Bone marrow (tissue), 2 donors: ENCODE measurements at regions not wholly inside any gene's neighbourhood (a gene's known extent, or its start where the extent isn't known, plus 50 kb on each side); places are given as distances from the start of the nearest gene placed in this dataset.
"Not testable (repeated sequence)": the region's sequence is repeated elsewhere in the genome, so short reads cannot be mapped to it uniquely, and the experiment has no call there.

ENCODE experiments used
- DNase-seq, 2 donors: peaks; one replicate each; lab custom pipeline; 2025; lab: John Stamatoyannopoulos, UW

DNA sequence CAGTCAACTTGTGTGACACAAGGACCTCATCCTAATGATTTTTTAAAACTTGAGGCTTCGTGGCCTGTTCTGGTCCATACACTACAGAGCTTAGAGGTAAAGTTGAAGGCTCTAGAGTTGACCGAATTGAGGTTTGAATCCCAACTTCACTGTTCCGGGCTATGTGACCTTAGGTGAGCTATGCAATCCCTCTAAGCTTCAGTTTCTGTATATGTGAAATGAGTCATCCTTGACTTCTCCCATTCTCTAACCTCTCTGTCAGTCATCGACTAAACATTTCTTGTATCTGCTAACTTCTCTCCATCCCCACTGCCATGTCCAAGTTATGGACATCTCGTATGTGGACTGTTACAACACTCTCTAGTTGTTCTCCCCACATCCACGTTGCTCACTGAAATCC, 178.2 kb upstream of the TMEM45B start:
- DNase-seq, result no peak

DNA sequence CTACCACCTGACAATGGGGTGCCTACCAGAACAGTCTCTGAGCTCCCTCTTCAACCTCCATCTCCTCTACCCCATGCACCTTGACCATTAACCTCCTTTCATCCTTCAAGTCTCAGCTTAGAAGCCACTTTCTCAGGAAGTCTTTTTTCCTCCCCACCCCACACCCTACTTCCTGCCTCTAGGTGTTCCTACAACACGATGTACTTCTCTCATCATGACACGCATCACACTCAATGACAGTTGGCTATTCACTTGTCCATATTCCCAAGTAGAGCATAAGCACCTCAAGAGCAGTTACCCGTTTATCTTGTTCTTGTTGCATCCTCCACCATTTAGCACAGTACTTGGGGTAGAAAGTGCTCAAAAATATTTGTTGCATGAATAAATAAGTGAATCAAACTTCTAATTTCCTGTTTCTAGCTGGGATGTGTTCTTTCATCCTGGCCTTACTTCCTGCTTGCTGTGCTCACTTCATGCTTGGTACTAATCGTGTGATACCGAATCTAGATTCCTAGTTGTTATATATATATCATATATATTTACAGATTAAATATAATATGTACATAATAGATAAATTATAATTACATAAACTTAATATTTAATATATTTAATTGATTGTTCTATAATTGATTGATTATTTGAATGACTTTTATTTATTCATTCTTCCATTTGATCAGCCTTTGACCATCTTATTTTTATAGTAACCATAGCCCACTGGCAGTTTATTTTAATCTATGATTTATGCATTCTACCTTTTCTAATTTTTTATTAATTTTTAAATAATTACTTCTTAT, 177.5 kb upstream of the TMEM45B start:
- no peak for DNase-seq

DNA sequence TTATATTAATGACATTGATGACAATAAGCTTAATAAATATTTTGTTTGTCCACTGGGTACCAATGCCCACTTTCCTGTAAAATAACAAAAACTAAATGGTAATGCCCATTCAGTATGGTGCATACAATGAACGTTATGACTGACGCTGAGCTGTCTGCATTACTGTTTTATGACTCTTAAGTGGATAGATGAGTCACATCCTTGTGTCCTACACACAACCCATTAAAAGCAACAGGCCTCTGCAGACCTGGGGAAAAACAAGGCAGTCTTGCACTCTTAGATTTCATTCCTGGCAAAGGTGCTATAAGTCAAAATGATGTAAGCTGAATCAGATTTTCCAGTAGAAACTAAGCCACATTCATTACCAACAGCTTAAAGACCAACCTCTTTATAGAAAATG, 176.3 kb upstream of the TMEM45B start:
- DNase-seq, result no peak

DNA sequence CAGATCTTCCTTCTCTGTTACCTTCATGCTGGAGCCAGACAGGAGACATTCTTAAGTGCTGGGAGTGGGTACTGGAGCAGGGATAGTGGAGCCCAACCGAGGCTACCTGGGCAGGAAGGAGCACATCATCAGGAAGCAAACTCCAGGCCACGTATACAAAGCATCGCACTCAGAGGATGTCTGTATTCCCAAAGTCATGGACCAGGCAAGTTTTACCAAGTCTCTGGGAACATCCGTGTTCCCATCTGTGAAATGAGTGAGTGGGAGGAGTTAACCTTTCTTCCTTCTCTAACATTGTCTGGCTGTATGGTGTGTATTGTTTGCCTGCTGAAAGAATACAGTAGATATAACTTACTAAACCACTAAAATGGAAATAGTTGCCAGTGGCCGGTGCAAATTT, 175.0 kb upstream of the TMEM45B start:
- DNase-seq, result no peak

DNA sequence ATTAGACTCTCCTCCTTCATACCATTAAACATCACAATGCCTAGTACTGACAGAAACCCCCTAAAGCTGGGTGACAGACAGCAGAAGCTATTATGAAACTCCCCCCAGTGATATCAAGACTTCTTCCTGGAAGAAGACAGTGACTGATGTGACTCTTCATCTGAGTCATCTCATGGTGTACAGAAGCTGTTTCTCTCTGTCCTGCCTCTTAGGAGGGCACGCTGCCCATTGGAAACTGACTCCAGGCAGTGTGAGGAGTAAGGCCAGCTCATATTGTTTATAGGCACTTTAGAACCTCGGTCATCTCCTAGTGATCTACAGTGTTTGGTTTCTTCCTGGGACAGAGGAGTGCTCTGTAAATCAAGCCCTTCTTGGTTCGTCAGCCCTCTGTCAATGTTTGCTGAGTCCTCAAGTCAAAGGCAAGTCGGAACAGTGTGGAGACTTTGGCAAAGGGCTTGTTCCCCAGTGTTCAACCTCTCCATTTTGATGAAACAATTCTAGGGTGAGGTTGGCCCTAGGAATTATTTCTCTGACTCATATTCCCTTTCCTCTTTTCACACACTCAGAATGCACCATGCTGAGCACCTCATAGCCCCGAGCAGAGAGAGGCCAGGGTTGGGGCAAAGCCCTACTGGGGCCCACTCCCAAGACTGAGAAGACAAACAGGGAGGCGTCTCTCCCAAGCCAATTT, 172.5 kb upstream of the TMEM45B start:
- no peak for DNase-seq

DNA sequence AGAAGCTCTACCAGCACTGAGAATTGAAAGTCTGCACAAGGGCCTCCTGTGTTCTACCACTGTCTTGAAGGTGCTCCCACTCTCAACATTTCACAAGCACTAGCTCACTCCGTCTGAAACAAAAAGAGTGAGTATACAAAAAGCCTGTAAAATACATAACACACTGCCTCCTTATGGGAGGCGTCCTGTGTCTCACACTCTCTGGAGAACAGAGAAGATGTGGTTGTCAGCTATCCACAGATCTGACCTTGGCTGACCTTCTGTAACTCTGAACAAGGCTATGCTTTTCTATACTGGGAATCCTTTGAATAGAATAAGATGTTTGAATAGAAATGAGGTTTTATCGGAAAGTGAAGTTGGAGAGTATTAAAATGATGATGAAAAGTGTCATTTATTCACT, 171.3 kb upstream of the TMEM45B start:
- no peak for DNase-seq

DNA sequence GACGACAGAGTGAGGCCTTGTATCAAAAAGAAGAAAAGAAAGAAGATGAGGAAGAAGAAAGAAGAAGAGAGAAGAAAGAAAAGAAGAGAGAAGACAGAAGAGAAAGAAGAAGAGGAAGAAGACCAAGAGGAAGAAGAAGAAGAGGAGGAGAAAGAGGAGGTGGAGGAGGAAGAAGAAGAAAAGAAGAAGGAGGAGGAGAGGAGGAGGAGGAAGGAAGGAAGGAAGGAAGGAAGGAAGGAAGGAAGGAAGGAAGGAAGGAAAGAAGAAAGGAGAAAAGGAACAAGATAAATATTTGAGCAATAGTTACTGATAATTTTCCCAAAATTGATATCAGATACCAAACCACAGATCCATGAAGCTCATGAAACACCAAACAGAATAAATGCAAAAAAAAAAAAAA, 169.7 kb upstream of the TMEM45B start:
- no peak for DNase-seq

DNA sequence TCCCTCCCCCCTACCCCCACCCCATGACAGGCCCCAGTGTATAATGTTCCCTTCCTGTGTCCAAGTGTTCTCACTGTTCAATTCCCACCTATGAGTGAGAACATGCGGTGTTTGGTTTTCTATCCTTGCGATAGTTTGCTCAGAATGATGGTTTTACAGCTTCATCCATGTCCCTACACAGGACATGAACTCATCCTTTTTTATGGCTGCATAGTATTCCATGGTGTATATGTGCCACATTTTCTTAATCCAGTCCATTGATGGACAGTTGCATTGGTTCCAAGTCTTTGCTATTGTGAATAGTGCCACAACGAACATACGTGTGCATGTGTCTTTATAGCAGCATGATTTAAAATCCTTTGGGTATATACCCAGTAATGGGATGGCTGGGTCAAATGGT, 165.6 kb upstream of the TMEM45B start:
- DNase-seq, result not testable (repeated sequence)

DNA sequence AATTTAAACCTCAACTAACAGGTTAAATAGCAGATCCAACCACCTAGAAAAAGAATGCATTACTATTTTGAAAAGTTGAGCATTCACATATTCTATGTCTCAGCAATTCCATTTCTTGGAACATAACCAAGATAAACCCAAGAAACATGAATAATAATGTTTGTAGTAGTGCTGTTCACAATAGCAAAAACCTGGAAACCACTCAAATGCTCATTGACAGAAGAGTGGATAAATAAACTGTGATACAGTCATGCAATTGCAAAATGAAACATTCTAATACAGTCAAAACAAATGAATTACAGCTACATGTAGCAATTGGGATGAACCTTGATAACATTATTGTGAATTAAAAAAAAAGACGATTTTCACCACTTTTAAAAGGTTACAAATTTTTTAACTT, 162.8 kb upstream of the TMEM45B start:
- DNase-seq, result no peak

DNA sequence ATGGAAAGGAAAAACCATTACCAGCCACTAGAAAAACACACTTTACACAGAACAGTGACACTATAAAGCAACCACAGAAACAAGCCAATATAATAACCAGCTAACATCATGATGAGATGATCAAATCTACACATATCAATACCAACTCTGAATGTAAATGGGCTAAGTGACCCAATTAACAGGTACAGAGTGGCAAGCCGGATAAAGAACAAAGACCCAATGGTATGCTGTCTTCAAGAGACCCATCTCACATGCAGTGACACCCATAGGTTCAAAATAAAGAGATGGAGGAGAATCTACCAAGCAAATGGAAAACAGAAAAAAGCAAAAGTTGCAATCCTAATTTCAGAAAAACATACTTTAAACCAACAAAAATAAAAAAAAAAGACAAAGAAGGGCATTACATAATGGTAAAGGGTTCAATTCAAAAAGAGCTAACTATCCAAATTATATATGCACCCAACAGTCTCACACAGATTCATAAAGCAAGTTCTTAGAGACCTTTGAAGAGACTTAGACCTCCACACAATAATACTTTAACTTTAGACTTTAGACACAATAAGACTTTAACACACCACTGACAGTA, 160.3 kb upstream of the TMEM45B start:
- no peak for DNase-seq

DNA sequence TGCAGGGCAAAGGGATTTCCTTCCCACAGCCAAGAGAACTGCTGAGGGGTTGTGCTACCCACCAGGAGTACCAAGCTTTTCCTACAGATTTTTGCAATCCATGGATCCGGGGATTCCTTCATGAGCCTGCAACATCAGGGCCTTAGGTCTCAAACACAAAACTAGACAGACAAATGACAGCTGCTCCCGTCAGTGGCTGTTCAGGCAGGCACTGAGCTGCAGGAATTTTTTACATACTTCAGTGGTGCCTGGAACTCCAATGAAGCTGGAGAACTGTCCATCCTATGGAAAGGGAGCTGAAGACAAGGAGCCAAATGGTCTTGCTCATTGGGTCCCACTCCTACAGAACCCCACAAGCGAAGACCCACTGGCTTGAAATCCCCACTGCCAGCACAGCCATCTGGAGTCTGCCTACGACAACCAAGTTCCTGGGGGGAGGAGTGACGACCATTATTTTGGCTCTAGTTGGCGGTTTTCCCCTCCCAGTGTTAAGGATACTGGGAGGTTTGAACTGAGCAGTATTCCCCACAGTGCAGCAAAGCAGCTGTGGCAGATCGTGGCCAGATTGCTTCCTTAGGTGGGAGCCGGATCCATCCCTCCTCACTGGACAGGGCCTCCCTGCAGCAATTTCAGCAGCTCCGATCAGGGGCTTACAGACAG, 157.7 kb upstream of the TMEM45B start:
- no peak for DNase-seq

DNA sequence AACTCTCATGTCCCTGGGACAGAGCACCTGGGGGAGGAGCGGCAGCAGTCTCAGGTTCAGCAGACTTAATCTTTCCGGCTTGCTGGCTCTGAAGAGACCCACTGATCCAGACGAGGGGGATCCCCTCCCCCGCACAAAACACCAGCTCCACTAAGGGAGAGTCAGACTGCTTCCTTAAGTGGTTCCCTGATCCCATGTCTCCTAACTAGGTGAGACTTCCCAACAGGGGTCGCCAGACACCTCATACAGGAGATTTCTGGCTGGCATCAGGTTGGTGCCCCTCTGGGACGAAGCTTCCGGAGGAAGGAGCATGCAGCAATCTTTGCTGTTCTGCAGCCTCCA, 157.2 kb upstream of the TMEM45B start:
- no peak for DNase-seq

DNA sequence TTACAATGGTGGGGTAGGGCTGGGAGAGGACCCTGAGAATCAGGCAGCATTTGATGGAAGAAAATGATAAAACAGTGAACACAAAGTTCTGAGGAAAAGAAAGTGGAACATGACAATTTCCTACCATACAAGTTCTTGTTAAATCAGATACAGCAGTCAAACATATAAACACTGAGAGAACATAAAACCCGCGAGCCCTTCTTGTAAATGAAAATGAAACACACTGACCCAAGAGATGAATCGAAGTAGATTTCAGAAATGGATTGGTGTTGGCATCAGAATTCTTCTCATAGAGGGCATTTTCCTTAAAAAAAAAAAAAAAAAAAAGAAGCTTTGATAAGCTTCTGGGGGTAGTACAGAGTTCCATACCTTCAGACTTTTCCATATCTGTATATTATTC, 134.7 kb upstream of the TMEM45B start:
- DNase-seq, result no peak

DNA sequence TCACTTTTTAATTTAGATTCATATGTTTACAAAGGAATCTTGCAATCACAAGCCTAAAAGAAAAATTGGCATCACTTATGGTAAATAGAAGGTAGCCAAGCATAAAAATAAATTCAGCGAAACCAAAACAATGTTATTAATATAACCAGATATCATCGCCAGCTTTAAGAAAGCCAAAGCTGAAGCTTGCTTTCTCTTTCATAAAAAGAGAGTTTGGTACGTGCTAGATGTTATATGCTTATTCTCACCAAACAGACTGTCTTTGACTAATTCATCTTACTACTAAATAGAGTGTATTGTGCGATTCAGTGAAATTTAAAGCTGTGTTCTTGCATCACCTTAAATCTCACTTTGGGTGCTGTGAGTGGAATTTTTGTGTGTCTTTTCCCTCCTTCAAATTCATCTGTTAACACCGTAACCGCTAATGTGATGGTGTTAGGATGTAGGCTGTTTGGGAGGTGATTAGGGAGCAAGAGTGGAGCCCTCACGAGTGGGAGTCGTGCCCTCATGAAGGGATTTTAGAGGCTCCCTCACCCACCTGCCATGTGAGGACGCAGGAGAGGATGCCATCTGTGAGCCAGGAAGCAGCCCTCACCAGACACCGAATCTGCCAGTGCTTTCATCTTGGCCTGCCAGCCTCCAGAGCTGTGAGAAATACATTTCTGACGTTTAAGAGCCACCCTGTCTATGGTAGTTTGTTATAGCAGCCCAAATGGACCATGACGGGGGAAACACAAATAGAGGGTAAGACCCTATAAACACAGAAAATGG, 134.1 kb upstream of the TMEM45B start:
- no peak for DNase-seq

DNA sequence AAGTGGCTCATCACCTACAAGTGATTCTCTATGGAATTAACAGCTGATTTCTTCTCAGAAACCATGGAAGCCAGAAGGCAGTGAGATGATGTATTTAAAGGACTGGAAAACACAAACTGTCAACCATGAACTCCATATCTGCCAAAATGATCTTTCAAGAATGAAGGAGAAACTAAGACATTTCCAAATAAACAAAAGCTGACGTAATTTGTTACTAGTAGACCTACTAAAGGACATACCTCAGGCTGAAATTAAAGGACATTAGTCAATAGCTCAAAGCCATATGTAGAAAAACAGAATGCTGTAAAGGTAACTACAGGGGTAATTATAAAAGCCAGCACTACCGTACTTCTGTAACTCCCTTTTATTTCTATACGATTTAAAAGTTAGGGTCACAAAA, 129.4 kb upstream of the TMEM45B start:
- no peak for DNase-seq

DNA sequence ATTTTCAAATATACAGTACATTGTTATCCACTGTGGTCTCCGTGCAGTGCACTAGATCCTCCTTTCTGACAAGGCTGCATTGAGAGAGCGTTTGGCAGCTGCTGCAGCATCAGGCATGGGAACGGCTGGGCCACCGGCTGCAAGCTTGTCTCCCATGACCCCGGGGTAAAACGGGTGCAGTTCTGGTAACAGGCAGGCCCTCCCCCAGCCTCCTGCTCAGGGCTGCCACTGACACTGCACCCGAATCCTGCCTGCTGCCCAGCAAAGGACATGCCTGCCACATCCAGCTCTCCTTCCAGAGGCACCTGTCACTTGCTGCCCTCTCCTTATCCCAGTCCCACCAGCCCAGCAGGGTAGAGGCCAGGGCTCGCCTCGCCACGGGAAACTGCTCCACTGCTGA, 124.5 kb upstream of the TMEM45B start:
- no peak for DNase-seq

DNA sequence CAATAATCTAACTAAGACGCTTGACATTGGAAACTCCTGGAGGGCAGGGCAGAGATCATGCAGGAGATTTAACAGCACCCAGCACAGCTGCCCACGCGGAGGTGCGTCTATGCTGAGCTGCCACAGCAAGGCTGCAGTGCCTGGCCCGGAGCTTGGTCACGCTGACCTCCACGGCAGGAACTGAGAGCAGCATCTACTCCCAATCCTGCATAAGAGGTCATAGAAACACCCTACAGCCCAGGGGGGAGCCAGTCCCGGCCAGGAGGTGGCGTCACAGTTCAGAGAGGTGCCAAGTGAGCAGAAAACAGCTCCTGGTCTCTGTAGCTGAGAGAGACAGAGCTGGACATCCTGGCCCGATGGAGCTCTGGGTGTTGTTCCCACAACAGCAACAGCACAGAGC, 121.1 kb upstream of the TMEM45B start:
- no peak for DNase-seq

DNA sequence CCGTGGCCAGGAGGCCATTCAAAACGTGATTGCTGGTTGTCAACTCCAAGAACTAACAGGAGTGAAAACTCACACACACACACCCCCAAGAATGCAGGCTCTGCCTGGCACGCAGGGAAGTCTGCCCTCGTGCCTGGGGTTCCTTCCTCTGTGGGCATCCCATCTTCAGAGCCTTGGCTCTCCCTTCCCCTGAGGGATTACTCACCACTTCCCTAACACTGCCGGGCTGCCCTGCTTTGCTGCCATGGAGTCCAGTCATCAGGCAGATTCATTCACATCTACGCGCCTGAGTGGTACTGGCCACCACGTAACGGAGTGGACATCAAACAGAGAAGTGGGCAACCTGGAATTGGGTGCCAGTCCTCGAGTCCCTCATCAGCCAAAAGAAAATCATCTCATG, 120.7 kb upstream of the TMEM45B start:
- no peak for DNase-seq

DNA sequence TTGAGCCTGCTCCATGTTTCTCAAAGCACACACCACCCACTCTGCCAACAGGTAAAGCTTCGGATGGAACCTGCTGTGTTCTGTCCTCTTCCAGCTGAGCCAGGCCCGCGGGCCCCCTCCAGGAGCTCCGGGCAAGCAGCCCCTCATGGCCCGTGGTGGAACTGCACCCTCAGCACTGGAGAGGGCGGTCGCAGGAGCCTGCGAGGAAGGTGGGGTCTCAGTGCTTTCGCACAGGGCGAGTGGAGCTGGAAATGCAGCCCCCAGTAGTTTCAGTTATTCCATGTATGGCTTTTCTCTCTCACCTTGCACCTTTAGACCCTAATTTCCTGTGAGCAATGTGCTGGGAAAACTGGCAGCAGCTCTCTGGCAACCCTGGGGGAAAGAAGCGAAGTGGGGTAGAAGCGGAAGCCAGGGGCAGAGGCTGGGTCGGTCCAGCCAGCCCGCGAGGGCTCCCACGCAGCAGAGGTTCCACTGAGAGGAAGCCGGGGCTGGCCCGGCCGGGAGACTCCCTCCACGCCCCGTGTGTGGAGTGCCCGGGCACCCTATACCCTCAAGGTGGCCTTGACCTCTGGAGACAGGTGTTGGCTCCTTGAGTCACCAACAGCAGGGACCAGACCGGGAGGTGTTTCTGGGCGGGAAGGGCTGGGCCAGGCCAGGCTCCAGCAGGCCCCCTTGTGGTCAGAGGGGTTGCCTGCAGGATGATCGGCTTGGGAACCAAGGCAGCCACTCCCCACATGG, 119.9 kb upstream of the TMEM45B start:
- DNase-seq, result peak; percentile 23 to 33

DNA sequence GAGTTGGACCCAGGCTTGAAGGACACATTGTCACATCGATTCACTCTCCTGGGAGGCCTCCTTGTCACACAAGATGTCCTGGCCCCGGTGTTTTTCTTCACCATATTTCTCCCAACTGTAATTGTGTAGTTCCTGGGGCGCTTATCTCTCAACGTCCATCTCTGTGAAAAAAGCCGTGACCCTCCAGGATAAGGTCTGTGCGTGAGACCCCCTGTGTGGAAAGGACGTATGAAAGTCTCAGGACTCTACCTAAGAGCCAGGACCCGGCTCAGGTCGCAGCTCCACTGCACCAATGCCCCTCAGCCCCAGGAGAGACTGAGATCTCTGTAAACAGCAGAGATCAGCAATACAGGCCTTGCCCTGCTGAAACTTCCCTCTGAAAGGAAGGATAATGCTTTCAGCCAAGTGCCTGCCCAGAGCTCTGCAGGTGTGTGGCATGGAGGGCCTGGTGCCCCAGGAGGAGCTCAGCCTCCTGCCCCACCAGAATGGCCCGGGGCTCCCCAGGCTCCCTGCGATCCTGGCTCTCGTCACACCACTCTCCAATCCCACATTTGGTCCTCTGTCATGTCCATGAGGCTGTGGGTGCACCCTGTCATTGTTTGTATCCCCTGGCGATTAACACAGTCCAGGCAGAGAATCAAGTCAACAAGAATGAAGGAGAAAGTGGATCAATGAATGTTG, 119.2 kb upstream of the TMEM45B start:
- no peak for DNase-seq

DNA sequence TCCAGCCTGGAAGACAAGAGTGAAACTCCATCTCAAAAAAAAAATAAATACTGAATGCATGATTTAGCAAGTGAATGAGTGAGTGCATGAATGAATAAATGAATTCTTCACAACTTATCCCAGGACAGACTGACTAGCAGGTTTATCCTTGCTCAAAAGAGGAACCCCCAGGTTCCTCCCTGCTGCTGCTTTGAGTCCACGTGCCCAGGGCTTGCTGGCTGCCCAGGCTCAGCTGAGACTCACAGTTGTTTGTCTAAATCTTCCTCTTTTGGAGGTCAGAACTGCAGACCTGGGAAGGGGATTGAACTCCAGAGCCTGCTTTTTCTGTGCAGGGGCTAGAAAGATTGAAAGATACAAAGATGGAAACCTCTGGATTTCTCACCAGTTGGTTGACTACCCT, 117.4 kb upstream of the TMEM45B start:
- DNase-seq, result no peak
